Esophagus squamous epithelium (tissue), 4 donors: ENCODE measurements at regions not wholly inside any gene's neighbourhood (a gene's known extent, or its start where the extent isn't known, plus 50 kb on each side); places are given as distances from the start of the nearest gene placed in this dataset.
"Not testable (repeated sequence)": the region's sequence is repeated elsewhere in the genome, so short reads cannot be mapped to it uniquely, and the experiment has no call there.

ENCODE experiments used
- POLR2A ChIP-seq, 4 donors: fragments of 450-650 bp; IDR thresholded peaks; one replicate each; pipeline ENCODE4 v1.6.1; 2017; ENCODE audit warnings: antibody characterized with exemption in 4 of 4, mild to moderate bottlenecking in 4 of 4, moderate library complexity in 3 of 4
- TF ChIP-seq, protein P1 (sequence below), 6 experiments: fragments of 450-650 bp in 4 of 6; fragments of 200-600 bp in 2 of 6; sonication (generic) in 2 of 6; IDR thresholded peaks; one replicate each; pipeline ENCODE4 v1.5.1; 2016 to 2019; ENCODE audit warnings: antibody characterized with exemption in 6 of 6, mild to moderate bottlenecking in 4 of 6, moderate library complexity in 4 of 6

GRCh38 chr4:107332656-107333055 is 296.5 kb upstream of the DKK2 start:
- TF ChIP-seq, protein P1, sequence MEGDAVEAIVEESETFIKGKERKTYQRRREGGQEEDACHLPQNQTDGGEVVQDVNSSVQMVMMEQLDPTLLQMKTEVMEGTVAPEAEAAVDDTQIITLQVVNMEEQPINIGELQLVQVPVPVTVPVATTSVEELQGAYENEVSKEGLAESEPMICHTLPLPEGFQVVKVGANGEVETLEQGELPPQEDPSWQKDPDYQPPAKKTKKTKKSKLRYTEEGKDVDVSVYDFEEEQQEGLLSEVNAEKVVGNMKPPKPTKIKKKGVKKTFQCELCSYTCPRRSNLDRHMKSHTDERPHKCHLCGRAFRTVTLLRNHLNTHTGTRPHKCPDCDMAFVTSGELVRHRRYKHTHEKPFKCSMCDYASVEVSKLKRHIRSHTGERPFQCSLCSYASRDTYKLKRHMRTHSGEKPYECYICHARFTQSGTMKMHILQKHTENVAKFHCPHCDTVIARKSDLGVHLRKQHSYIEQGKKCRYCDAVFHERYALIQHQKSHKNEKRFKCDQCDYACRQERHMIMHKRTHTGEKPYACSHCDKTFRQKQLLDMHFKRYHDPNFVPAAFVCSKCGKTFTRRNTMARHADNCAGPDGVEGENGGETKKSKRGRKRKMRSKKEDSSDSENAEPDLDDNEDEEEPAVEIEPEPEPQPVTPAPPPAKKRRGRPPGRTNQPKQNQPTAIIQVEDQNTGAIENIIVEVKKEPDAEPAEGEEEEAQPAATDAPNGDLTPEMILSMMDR (IDR thresholded peaks at IDR 0.05), result not testable (repeated sequence)
- not testable (repeated sequence) for TF ChIP-seq POLR2A (IDR thresholded peaks at IDR 0.05)
